DMS114 treated with DMSO at 0.1 percent for 48 hours (cell line): ENCODE measurements at regions not wholly inside any gene's neighbourhood (a gene's known extent, or its start where the extent isn't known, plus 50 kb on each side); places are given as distances from the start of the nearest gene placed in this dataset.

Experiments used
- DNase-seq: peaks from one replicate; lab custom pipeline; 2025; ENCODE audit not compliant: unreplicated experiment; lab: John Stamatoyannopoulos, UW

GRCh38 chr13:78714717-78715116, 55.8 kb upstream of the OBI1 start:
- DNase-seq, result no peak

GRCh38 chr13:78712831-78713230, 53.9 kb upstream of the OBI1 start:
- DNase-seq, result no peak

DNA sequence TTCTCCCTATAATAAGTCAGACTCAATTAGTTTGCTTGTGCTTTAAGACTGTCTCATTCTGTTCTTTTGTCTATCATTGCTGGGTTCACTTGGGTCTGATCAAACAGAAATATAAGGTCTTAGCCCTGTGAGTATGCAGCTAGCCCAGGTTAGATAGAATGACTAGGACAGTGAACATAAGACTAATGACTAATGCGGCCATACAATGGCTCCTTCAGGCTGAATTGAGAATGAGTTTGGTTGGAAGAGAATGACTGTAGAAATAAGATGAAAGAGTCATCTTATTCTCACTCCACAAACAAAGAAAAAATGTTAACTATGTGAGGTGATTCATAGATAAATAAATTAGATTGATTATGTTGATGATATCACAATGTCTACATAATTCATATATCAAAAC, 50.1 kb upstream of the OBI1 start:
- no peak for DNase-seq
